ENCODE measurements at regions not wholly inside any gene's neighbourhood (a gene's known extent, or its start where the extent isn't known, plus 50 kb on each side); places are given as distances from the start of the nearest gene placed in this dataset.

GRCh38 chr15:81653259-81653658, 279.2 kb upstream of the TMC3 start:
- ATAC-seq (no peak), DNase-seq (ENCODE audit: low read depth, low spot score) (no peak)
- Histone ChIP-seq H3K4me1 (ENCODE audit: control insufficient read depth, insufficient read depth, low read length) (no peaks in the 10 kb centered on the region), H3K27ac (ENCODE audit: low read length) (no peak overlapping the region), H3K36me3 (ENCODE audit: control insufficient read depth, insufficient read depth, low read length) (no peaks in the 10 kb centered on the region), H3K9me3 (ENCODE audit: control insufficient read depth, insufficient read depth, low read depth, low read length) (0 out of 2 replicates have a peak, but pooled peaks cover 2% of the 10 kb centered on the region), H3K27me3 (ENCODE audit: control insufficient read depth, insufficient read depth, low read length) (no peaks in the 10 kb centered on the region), H3K4me3 (ENCODE audit: low read depth in 2 of 2, low read length in 2 of 2) (no peak overlapping the region)
- TF ChIP-seq CTCF (IDR thresholded peaks at IDR 0.05) (no peak), POLR2AphosphoS5 (IDR thresholded peaks at IDR 0.05; ENCODE audit: low read depth, low read length) (no peak), SIN3A (IDR thresholded peaks at IDR 0.05; ENCODE audit: borderline replicate concordance, insufficient read depth, low read depth, low read length) (no peak), TCF7L2 (IDR thresholded peaks at IDR 0.05; ENCODE audit: low read depth, low read length) (no peak), REST (IDR thresholded peaks at IDR 0.05; ENCODE audit: insufficient read depth in 1 of 2, low read depth in 2 of 2, low read length in 1 of 2) (no peak)
- POLR2A ChIA-PET = no interaction called here
- CTCF ChIA-PET = no interaction called here
- intact Hi-C loops (cut with micrococcal nuclease; ENCODE audit: unreplicated experiment) = no loop called here
- in situ Hi-C loops (cut with HindIII; ENCODE audit: low pct_unique_long_range_greater_than_20kb, low sequenced_read_pairs) = no loop called here
- no TSS peak for BruUV-seq (replicated peaks)

- H3K27ac ChIP-seq (ENCODE audit: low read length) = no peak overlapping the region
- in situ Hi-C loops (cut with HindIII; ENCODE audit: low pct_unique_long_range_greater_than_20kb, low sequenced_read_pairs) = no loop called here
- intact Hi-C loops (cut with micrococcal nuclease; ENCODE audit: unreplicated experiment) = no loop called here
- 0 out of 2 replicates have a peak, but pooled peaks have one; percentile 21 for ATAC-seq
- ChIA-PET POLR2A (no interaction called here), CTCF (no interaction called here)
- no TSS peak for BruUV-seq (replicated peaks)
- no peaks in the 10 kb centered on the region for H3K27me3 ChIP-seq (ENCODE audit: control insufficient read depth, insufficient read depth, low read length)
- no peak for TF ChIP-seq POLR2AphosphoS5 (IDR thresholded peaks at IDR 0.05; ENCODE audit: low read depth, low read length)
- no peak for TF ChIP-seq REST (IDR thresholded peaks at IDR 0.05; ENCODE audit: insufficient read depth in 1 of 2, low read depth in 2 of 2, low read length in 1 of 2)
- no peak for TF ChIP-seq CTCF (IDR thresholded peaks at IDR 0.05)
- TF ChIP-seq SIN3A (IDR thresholded peaks at IDR 0.05; ENCODE audit: borderline replicate concordance, insufficient read depth, low read depth, low read length) = no peak
- no peak for TF ChIP-seq TCF7L2 (IDR thresholded peaks at IDR 0.05; ENCODE audit: low read depth, low read length)
- H3K36me3 ChIP-seq (ENCODE audit: control insufficient read depth, insufficient read depth, low read length) = no peaks in the 10 kb centered on the region
- peaks cover 5% of the 10 kb centered on the region; the same call in 1 of the 2 replicates for H3K9me3 ChIP-seq (ENCODE audit: control insufficient read depth, insufficient read depth, low read depth, low read length)
- H3K4me1 ChIP-seq (ENCODE audit: control insufficient read depth, insufficient read depth, low read length) = no peaks in the 10 kb centered on the region
- no peak for DNase-seq (ENCODE audit: low read depth, low spot score)
- no peak overlapping the region for H3K4me3 ChIP-seq (ENCODE audit: low read depth in 2 of 2, low read length in 2 of 2)
These were observed 271.5 kb upstream of the TMC3 start for GRCh38 chr15:81645470-81645869.
